Embryonic facial prominence (tissue), 1 donor: ENCODE measurements at regions not wholly inside any gene's neighbourhood (a gene's known extent, or its start where the extent isn't known, plus 50 kb on each side); places are given as distances from the start of the nearest gene placed in this dataset.

ENCODE experiments used
- DNase-seq: peaks from one replicate; pipeline ENCODE4 v3.0.0-alpha.2; 2016; ENCODE audit errors: extremely low spot score

DNA sequence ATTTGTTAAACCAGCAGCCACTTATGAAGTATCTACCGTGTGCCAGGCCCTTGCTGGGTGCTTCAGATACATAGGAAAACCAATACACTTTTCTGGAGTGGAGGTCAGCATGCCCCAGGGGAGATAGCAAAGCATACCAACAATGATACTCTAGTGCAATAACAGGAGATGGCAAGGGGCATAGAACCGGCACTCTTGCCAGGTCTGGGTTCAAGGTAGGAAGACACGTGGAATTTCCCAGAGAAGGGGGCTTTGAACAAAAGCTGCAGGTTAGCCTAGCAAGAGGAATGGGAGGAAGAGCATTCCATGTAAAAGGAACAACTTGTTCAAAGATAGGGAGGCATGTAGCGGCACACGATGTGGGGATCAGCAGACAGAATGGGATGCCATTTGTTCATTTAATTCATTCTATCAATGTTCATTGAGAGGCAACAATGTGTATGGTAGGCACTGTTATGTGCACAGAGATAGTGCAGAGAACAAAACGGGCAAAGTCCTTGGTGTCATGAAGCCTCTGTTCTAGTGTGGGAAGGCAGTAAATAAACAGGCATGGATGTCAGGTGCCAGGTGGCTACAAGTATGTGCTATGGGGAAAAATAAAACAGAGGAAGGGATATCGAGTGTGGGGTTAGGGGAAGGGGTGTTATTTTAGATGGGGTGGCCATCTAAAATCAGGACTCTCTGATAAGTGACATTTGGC is 162.6 kb upstream of the E2F8 start:
- no peak for DNase-seq

DNA sequence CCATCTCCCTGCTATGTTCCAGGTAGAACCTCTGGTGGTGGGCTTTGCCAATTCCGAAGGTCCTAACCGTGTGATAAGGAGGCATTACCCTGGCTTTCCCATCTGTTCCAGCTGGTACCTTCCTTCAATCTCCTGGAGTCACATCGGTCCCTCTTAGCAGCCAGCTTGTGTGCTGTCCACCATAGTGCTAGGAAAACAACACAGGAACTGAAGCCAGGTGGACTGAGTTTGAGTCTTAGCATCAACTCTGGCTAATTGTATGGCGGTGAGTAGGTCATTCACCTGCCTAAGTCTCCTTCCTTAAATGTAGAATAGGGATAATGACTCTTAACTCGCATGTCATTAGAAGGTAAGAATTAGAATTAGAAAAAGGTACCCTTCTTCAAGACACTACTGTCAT is 159.6 kb upstream of the E2F8 start:
- no peak for DNase-seq

DNA sequence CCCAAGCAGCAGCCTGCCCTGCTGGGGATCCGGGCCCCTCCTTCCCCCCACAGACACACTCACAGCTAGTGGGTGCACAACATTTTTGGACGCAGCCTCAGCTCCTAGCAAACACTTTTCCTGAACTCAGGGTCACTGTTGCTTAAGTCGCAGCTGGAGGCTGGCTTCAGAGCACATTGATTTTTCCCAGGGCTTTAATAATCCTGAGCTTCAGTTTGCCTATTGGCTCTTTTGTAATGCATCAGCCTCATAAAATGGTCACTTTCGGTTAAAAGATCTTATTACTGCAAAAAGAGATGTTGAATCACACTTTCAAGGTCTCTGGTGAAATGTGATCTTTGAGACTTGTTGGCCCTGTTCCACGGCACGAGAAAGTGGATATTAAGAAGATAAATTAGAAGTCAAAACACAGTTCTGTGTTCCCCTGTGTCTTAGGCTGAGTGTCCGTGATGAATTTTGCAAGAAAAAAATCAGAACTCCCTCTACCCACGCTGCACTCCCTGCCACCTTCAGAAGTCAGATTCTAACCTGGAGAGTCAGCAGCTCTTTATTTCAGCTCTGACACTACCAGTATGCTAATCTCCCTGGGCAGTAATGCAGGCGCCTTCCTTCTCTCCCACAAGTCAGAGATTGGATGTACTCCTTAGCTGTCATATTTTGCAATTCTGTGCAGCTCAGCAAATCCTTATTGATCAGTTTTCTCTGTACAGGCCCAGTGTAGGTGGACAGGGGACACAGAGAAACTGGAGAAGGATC is 158.2 kb upstream of the E2F8 start:
- no peak for DNase-seq

DNA sequence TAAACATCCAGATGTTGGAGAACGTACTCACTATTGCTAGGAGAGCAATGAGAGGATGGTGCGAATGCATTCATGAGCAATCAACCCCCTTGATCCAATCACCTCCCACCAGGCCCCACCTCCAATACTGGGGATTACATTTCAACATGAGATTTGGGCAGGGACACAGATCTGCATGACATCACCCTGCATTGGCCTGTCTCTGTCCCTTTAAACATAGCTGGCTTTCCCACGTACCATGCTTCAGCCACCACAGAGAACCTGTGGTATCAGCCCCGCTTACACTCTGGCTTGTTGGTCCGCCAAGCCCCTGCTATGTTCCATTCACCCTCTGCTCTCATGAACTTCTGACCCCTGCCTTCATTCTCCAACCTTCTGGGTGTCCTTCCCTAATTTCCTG is 157.5 kb upstream of the E2F8 start:
- no peak for DNase-seq

DNA sequence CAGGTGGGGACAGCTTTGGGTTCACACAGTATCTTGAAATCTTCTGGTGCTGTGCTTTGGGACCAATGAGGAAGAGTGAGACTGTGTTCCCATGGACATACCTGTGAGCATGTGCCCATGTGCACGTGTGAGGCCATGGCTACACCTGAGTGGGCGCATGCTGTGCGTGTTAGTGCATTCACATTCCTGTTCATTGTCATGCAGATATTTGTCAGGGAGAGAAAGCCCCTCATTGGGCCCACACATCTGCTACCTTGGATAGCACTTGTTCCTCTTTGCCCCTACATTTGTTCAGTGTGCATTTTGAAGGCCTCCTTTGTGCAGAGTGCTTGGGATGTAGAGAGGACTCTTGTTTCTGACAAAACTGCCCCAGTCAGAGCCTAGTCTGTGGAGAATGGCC is 154.3 kb upstream of the E2F8 start:
- DNase-seq: no peak

DNA sequence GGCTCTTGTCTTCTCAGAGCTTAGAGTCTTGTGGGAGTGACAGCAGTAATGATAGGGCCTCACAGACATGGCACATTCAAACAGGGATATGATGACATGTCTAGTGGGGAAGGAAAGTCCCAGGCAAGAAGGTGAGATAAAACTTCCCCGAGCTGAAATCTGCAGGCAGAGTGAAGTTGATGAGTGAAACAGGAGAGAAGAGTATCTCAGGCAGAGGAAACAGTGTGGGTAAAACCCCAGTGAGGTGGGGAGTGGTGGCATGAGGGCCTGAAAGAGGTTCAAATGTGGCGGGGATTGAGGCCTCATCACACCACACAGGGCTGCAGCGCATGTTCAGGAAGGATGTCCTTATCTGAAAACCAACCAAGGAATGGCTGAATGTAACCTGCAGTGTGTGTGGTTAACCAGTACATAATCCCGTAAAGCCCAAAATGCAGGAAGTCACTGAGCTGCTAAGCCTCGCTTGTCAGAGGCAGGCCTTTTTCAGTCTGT is 153.8 kb upstream of the E2F8 start:
- no peak for DNase-seq

DNA sequence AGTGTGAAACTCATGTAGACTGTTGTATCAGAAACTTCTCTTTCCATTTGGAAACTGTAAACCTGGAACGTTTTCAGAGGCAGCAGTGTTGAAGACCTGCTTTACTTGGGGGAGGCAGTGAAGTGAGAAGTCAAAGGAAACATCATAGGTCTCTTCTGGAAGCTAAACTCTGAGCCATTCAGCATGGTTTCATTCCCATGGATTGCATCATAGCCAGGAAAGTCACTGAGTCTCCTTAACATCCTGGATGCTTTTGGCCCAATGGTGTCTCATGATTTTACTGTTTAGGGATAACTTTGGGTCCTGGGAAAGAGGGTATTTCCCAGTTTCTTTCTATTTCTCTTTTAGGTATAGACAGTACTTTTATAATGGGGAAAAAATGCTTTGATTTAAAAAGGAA is 153.2 kb upstream of the E2F8 start:
- no peak for DNase-seq

DNA sequence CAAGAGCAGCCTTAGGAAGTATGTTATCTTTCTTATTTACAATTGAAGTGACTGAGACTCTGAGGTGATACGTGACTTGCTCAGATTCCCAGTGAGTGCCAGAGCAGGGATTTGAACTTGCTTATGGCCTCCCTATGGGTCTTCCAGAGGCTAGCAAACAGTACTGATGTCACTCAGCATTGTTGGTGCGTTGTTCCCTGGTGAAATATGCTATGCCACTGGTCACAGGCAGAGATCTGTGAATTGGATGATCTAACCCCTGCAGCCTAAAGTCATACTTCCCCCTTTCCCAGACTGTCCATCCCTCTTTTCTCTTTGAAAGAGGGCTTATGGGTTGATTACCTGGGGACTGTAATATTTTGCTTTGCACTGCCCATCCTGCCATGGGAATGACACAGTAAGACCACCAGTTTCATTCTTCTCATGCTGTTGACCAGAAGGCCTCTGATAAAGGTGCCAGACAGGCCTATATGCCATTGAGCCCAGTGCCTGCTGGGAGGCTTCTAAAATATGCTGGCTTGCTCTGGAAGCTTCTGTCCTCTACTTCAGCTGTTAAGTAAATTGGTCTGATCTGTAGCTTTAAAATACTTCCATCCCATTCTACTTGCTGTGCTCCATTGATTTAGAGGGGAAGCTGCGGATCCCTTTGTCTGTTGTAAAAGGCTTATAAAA is 152.2 kb upstream of the E2F8 start:
- DNase-seq: no peak

DNA sequence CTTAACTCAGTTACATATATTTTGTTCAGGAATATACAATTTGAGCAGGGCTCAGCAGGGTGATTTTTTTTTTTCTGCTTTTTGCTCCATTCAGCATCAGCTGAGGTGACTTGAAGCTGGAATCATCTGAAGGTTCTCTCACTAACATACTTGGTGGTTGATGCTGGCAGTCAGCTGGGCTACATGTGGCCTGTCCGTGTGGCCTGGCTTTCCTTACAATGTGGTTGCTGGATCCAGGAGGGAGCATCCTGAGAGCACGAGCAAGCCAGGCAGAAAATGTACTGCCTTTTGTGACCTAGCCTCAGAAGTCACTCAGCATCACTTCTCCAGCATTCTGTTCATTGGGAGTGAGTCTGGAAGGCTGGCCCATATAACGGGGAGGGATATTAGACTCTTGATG is 151.6 kb upstream of the E2F8 start:
- no peak for DNase-seq

DNA sequence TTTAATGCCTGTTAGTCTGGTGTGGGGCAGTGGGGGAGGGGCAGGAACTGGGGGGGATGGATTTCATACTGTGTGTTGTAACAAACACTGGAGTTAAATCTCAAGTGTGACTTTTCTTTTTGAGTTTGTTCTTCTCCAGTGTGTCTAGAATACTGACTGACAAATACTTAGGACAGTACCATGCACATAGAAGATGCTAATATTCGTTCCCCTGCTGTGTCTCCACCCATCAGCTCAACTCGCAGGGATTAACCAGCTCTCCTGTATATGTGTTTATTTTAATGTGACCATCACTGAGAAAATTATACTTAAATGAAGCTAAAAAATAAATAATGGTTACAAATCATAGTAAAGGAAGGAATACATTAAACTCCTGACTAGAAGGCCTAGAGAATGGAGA is 150.9 kb upstream of the E2F8 start:
- no peak for DNase-seq

DNA sequence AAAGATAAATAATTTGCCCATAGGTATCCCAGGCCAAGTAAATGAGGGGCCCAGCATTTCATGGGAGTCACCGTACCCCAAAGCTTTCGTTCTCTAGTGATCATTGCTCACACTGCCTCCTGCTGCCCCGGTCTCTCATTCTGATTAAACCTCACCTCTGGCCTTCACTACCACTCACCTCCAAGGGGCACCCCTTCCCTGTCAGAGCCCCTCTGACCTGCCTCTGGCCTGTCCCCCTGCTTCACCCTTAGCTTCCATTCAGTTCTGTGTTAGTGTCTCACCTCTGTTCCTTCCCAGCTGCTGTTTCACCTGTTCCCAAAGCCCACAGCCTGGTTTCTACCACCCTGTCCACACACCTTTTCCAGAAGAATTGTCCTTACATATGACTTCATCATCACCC is 150.3 kb upstream of the E2F8 start:
- DNase-seq: no peak

DNA sequence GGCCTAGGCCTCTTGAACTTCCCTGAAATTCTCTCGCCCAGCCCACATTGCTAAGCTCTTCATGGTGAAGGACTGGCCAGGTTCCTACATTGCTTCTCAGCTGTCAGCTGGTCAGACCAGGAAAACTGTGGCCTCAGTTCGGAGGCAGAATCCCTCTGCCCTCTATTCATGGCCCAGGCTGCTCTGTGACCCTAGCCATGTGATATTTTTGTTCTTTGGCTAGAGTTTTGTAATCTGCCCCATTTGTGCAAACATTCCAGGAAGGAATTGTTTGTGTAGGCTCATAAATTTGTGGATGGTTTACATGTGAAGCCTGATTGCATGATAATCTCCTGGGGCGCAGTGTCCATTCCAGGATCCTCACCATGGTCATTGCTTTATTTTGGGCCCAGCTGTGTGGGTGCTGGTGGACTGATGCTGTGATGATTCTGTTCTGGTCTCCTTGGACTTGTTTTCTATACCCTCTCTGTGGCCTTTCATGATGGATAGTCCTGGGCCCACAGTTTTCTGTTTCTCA is 149.1 kb upstream of the E2F8 start:
- DNase-seq: no peak

DNA sequence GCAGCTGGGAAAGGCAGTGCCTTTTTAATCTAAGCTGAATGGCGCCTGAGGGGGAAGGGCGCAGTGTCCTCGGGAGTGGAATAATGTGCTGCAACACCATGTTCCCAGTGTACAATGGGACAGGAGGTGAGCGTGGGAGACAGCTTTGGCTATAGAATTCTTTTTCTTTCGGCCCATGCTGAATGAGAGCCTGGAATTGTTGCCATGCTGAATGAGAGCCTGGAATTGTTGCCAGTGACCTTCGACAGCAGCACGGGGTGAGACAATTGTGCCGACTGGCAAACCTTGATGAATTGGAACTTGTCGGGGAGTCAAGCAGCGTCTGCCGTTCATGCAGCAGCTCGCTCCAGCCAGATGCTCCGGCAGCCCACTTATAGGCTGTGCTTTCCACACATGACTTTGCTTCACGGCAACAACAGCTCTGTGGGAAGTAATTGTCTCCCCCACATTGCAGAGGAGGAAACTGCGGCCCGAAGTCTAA is 141.4 kb upstream of the E2F8 start:
- DNase-seq: no peak

DNA sequence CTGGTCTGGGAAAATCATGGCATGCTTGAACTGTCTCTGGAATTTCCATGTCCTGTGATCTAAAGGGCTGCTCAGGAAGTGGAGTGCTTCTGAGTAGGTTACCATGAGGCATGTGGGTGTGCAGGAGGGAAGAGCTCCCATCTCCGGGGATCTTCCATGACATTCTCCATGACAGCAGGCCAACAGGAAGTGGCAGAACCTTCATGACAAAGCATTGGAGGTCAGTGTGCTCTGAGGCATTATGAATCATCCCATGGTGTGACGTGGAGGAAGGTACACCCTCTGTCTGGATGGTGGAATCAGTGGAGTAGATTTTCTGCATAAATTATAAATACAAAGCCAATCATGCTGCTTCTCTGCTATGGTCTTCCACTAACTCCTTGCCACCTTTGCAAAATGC is 139.6 kb upstream of the E2F8 start:
- DNase-seq: no peak

DNA sequence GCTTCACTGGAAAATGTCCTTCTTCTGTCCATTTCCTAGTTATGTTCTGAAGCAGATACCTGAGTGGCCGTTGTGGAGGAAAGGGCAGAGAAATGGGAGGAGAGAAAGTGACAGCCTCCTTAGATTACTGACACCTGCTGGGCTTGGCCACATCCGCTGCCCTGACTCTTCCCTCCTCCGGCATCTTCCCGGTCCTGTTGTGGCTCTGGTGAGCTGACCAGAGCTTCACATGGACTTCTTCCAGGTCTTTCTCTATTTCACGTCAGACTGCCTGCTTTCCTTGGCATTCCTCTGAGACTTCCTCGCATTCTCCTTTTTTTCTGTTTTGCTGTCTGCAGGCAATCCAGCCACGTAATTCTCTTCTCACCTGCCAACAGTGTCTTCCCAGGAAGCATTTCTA is 138.7 kb upstream of the E2F8 start:
- DNase-seq: no peak

DNA sequence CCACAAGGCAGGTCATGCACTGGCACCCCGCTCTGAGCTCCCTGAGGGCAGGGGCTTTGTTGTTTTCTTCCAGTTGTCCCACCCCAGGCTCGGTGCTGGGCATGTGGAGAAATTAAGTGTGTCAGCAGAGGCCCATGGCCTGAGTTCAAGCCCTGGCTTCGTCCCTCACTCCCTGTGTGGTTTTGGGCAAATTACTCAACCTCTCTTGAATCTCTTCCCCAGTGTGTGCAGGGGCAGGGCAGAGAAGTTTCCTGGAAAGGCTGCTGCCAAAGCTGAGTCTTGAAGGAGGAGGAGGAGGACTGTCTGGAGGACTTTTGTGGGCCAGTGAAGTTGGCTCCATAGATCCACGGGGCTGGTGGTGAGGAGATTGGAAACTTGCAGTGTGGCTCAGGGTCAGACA is 138.1 kb upstream of the E2F8 start:
- no peak for DNase-seq

DNA sequence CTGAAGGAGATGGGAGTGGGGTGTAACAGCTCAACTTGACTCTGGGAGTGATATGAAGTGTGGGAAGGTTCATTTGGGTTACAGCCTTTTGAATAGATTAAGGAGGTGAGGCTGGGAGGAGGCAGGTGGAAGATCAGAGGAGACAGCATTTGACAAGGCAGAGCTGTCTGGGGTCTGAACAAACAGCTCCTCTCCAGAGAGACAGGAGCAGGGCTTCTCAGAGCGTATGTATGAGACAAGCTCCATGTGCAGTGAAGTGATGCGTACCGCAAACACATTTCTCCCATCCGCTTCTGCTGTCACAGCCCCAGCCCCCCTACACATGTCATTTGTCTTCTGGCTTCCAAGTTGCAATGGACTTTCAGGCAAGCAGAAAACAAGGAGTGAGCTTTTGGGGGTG is 137.1 kb upstream of the E2F8 start:
- DNase-seq: no peak

DNA sequence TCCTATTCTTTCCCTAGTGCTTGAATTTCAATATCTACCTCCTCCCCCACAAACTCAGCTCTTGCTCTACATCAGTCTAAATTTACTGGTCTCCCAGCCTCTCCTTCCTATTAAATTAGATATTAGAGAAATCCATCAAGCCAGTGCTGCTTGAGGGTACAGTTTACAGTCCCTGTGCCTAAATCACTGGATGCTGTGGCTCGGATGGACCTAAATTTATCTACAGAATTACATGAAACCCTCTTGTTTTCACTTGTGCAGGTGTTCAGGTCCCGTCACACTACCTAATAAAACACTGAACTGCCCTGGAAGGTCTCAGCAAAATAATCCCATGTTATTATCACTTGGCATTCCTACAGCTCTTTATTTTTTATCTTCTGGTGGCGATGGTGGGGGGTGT is 134.7 kb upstream of the E2F8 start:
- DNase-seq: no peak

DNA sequence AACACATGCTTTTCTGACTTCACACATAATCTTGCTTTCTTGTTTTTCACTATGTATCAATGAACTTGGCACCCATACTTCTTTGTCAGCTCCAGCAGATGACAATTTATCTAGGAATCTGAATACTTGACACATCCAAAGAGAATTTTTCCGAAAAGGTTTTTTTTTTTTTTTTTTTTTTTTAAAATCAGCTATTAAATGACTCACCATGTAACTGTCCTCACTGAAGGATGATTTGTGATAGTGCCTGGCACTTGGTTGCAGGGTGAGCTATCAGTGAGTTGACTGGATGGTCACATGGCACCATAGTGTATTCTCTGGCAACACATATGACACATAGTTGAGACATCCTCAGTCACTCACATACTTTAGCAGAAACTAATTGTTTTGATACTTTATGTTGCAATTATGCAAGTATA is 133.4 kb upstream of the E2F8 start:
- DNase-seq: no peak

DNA sequence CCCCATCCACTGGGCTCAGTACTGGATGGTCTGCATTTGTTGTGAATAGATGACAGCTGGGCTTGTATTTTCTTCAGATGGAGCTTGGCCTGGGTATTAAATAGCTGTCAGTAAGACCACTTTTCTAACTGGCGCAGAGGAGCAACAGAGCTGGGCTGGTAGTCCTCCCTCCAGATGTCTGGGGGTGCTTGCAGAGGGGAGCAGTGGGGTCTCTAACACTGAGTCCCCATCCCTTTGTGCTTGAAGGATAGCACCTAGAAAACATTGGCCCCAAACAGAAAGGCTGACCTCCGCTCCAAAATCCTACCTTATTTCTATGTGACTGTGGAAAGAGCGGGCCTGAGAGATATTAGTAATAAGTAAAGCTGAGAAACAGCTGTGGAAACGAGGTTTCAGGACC is 131.6 kb upstream of the E2F8 start:
- DNase-seq: no peak

DNA sequence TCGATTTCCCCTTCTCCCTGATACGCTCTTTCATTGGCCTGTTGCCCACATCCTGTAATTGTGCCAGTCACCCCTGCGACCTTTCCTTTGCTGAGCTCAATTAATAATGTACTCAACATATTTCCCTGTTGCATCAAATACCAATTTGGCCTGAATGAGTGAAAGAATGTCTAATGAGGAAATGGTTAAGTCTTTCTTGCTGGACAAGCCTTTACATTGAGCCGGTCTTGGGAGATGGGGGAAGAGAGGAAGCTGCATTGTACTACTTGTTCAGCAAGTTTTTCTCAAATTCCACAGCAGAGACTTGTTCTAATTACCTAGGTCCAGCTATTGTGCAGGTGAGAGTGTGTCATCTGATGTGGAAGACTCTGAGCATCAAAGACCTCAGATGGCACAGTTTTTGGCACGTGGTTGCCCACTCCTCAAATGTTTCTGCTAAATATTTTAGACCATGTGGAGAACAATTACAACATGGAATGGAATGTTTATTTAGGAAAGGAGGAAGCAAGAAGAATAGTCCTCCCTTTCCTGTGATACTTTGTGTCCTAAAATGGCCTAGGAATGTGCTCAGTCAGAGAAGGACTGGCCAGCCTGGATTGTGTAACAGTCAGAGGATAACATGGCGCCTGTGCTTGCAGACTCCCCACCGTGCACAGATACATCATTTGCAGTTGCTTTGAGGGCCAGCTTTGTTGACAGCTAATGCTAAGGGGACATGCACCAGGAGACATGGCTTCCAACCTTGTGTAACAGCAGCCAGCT is 129.5 kb upstream of the E2F8 start:
- DNase-seq: no peak
